Right cardiac atrium (tissue), 5 donors: ENCODE measurements at regions not wholly inside any gene's neighbourhood (a gene's known extent, or its start where the extent isn't known, plus 50 kb on each side); places are given as distances from the start of the nearest gene placed in this dataset.
"Not testable (repeated sequence)": the region's sequence is repeated elsewhere in the genome, so short reads cannot be mapped to it uniquely, and the experiment has no call there.

ENCODE experiments used
- ATAC-seq, 2 donors: fragments of 200-7000 bp; cut with Tn5 transposase; one replicate each; pipeline versions ENCODE4 v1.8.0 to v1.9.1; 2020; ENCODE audit warnings: moderate library complexity in 2 of 2, mild to moderate bottlenecking in 1 of 2
- DNase-seq, 3 donors: peaks; one replicate each; pipeline ENCODE4 v3.0.0-alpha.2; 2020
- H3K27ac ChIP-seq: one replicate; pipeline ENCODE4 v1.5.1; 2013; ENCODE audit warnings: mild to moderate bottlenecking, low read length, control low read depth, moderate library complexity
- H3K27me3 ChIP-seq: one replicate; pipeline ENCODE4 v1.6.1; 2013; ENCODE audit not compliant: control insufficient read depth, insufficient read depth
- H3K4me1 ChIP-seq: one replicate; pipeline ENCODE4 v1.6.1; 2013; ENCODE audit warnings: low read length; ENCODE audit not compliant: control insufficient read depth, insufficient read depth
- H3K4me3 ChIP-seq: one replicate; pipeline ENCODE4 v1.5.1; 2013; ENCODE audit warnings: low read length, control low read depth
- H3K9me3 ChIP-seq: one replicate; pipeline ENCODE4 v1.6.1; 2013; ENCODE audit warnings: low read length; ENCODE audit not compliant: control insufficient read depth
- WGBS: extraction: QIAGEN DNeasy Blood & Tissue Kit; methylation state at CpG from one replicate; pipeline ENCODE4 v1.1.7; 2013; 5-methylcytosine and 5-hydroxymethylcytosine counted together
- intact Hi-C, 4 donors: fragments of 100-400 bp; cut with DNase I; formaldehyde crosslinking; loops; one replicate each; pipeline versions ENCODE4 v1.11.0 to v1.14.0; 2022 to 2023
- donor health status: healthy with polysubstance abuse.
- donor health status: DM: no; HTN: yes; CAD: no.
- donor health status: DM: no; HTN: no; CAD: no.
- donor health status: DM: no; HTN: yes; CAD: no; lungs with severe emphysema.
- donor health status: DM: yes; HTN: yes; CAD: no.

GRCh38 chr5:34331928-34332454 lies 289.0 kb upstream of the C1QTNF3 start:
- ATAC-seq, DNase-seq, H3K27ac ChIP-seq, H3K9me3 ChIP-seq, intact Hi-C loops, H3K4me3 ChIP-seq, H3K27me3 ChIP-seq, H3K4me1 ChIP-seq: not testable (repeated sequence)

GRCh38 chr5:34339408-34340001 lies 296.5 kb upstream of the C1QTNF3 start:
- 74% methylated on average over 1 of the region's 1 CpG for WGBS
- H3K4me1 ChIP-seq, H3K4me3 ChIP-seq, H3K9me3 ChIP-seq, intact Hi-C loops, H3K27ac ChIP-seq, H3K27me3 ChIP-seq, ATAC-seq, DNase-seq: not testable (repeated sequence)

GRCh38 chr5:34354440-34354839 lies 301.7 kb upstream of the RAI14 start:
- H3K27ac ChIP-seq, H3K4me3 ChIP-seq, H3K4me1 ChIP-seq, intact Hi-C loops, H3K9me3 ChIP-seq, DNase-seq, H3K27me3 ChIP-seq, ATAC-seq: not testable (repeated sequence)
- 92% methylated on average over 2 of the region's 2 CpGs for WGBS

- H3K4me1 ChIP-seq, H3K27me3 ChIP-seq, H3K9me3 ChIP-seq, H3K4me3 ChIP-seq, ATAC-seq, DNase-seq, H3K27ac ChIP-seq, intact Hi-C loops: not testable (repeated sequence)
- 66% methylated on average over 1 of the region's 2 CpGs for WGBS
These were observed 284.7 kb upstream of the RAI14 start for GRCh38 chr5:34371417-34371816.

- H3K27ac ChIP-seq, H3K4me1 ChIP-seq, H3K9me3 ChIP-seq, H3K4me3 ChIP-seq, ATAC-seq, H3K27me3 ChIP-seq, DNase-seq, intact Hi-C loops: not testable (repeated sequence)
- 2% methylated on average over 1 of the region's 1 CpG for WGBS
These were observed 284.3 kb upstream of the RAI14 start for GRCh38 chr5:34371817-34372216.

- H3K27ac ChIP-seq, DNase-seq, intact Hi-C loops, H3K4me3 ChIP-seq, H3K27me3 ChIP-seq, ATAC-seq, H3K4me1 ChIP-seq, H3K9me3 ChIP-seq: not testable (repeated sequence)
- 19% methylated on average over 4 of the region's 5 CpGs for WGBS
These were observed 283.4 kb upstream of the RAI14 start for GRCh38 chr5:34372739-34373138.

- DNase-seq, H3K27me3 ChIP-seq, H3K4me1 ChIP-seq, ATAC-seq, H3K9me3 ChIP-seq, H3K4me3 ChIP-seq, H3K27ac ChIP-seq, intact Hi-C loops: not testable (repeated sequence)
- WGBS = 34% methylated on average over 2 of the region's 2 CpGs
These were observed 278.5 kb upstream of the RAI14 start for GRCh38 chr5:34377651-34378050.

- intact Hi-C loops, H3K27ac ChIP-seq, H3K27me3 ChIP-seq, H3K4me1 ChIP-seq, ATAC-seq, H3K9me3 ChIP-seq, DNase-seq, H3K4me3 ChIP-seq: not testable (repeated sequence)
- 61% methylated on average over 2 of the region's 2 CpGs for WGBS
These were observed 277.6 kb upstream of the RAI14 start for GRCh38 chr5:34378498-34378897.

- H3K27me3 ChIP-seq, intact Hi-C loops, H3K27ac ChIP-seq, H3K4me1 ChIP-seq, H3K9me3 ChIP-seq, H3K4me3 ChIP-seq, ATAC-seq, DNase-seq: not testable (repeated sequence)
- WGBS = 68% methylated on average over 3 of the region's 3 CpGs
These were observed 267.4 kb upstream of the RAI14 start for GRCh38 chr5:34388754-34389153.

- no peaks in the 10 kb centered on the region for H3K9me3 ChIP-seq
- no peak overlapping the region for H3K4me3 ChIP-seq
- intact Hi-C loops = no loop called here
- H3K27ac ChIP-seq = no peak overlapping the region
- H3K27me3 ChIP-seq = no peaks in the 10 kb centered on the region
- ATAC-seq (no peak), DNase-seq (no peak)
- no peaks in the 10 kb centered on the region for H3K4me1 ChIP-seq
These were observed 246.8 kb upstream of the RAI14 start for GRCh38 chr5:34409373-34409772.

GRCh38 chr5:34410411-34411139 lies 245.6 kb upstream of the RAI14 start:
- no peak overlapping the region for H3K27ac ChIP-seq
- no peak for DNase-seq
- no peaks in the 10 kb centered on the region for H3K27me3 ChIP-seq
- H3K4me3 ChIP-seq = no peak overlapping the region
- H3K9me3 ChIP-seq = no peaks in the 10 kb centered on the region
- intact Hi-C loops = no loop called here
- H3K4me1 ChIP-seq = no peaks in the 10 kb centered on the region
- WGBS = 64% methylated on average over 2 of the region's 2 CpGs
- ATAC-seq = no peak
